ENCODE measurements at regions not wholly inside any gene's neighbourhood (a gene's known extent, or its start where the extent isn't known, plus 50 kb on each side); places are given as distances from the start of the nearest gene placed in this dataset.

DNA sequence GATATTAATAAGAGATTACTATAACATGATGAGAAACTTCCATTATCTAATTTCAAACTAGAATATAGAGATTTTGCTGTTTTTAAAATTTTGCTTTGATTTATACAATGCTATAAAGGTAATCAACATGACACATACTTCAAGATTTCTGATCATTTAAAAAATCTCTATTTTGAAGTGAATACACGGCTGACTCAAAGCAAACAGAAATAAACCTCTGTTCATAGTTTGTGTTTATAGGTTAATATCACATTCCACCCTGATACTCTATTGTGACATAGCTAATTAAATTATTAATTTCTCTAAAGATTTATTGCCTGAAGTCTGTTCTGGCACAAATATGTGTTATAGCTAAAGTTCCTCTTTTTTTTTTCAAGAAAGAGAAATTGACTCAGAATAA, 349.2 kb downstream of the TLL1 start:
- no peak overlapping the region for H3K4me3 ChIP-seq (ENCODE audit: control insufficient read depth, low read depth, low read length)
- DNase-seq (ENCODE audit: low read depth), result no peak
- TF ChIP-seq, protein P1, sequence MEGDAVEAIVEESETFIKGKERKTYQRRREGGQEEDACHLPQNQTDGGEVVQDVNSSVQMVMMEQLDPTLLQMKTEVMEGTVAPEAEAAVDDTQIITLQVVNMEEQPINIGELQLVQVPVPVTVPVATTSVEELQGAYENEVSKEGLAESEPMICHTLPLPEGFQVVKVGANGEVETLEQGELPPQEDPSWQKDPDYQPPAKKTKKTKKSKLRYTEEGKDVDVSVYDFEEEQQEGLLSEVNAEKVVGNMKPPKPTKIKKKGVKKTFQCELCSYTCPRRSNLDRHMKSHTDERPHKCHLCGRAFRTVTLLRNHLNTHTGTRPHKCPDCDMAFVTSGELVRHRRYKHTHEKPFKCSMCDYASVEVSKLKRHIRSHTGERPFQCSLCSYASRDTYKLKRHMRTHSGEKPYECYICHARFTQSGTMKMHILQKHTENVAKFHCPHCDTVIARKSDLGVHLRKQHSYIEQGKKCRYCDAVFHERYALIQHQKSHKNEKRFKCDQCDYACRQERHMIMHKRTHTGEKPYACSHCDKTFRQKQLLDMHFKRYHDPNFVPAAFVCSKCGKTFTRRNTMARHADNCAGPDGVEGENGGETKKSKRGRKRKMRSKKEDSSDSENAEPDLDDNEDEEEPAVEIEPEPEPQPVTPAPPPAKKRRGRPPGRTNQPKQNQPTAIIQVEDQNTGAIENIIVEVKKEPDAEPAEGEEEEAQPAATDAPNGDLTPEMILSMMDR (IDR thresholded peaks at IDR 0.05; ENCODE audit: control insufficient read depth, insufficient read depth, low read depth, low read length, missing control alignments), result no peak

DNA sequence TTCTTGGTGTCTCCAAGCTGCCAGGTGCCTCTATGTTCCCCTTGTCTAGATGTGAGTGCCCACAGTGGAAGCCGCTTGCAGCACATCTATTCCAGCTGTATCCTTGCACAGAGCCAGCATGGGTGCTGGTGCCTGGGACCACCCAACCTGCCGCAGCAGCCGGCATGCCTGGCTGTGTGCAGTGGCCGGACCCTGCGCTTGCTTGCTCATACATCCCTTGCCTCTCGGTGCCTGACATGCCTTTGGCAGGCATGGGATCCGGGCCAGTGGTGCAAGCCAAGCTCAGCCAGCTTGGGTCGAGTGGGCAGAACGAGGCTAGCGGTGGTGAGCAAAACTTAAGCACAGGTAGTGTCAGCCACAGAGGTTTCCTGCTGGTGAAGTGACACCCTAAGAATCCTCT, 355.1 kb downstream of the TLL1 start:
- no peak overlapping the region for H3K4me3 ChIP-seq (ENCODE audit: control insufficient read depth, low read depth, low read length)
- no peak for DNase-seq (ENCODE audit: low read depth)
- TF ChIP-seq, protein P1 (IDR thresholded peaks at IDR 0.05; ENCODE audit: control insufficient read depth, insufficient read depth, low read depth, low read length, missing control alignments), result no peak

DNA sequence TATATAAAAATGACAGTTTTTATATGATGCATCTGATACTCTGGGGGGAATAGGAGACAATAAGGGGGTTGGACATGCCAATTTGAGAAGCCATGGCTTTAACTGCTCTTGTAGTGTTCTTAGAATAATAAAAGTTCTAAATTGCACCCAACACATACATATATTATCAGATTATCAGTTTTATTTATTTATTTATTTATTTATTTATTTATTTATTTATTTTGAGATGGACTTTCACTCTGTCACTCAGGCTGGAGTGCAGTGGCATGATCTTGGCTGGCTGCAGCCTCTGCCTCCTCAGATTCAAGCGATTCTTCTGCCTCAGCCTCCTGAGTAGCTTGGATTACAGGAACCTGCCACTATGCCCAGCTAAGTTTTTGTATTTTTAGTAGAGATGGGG, 356.8 kb downstream of the TLL1 start:
- TF ChIP-seq, protein P1 (IDR thresholded peaks at IDR 0.05; ENCODE audit: control insufficient read depth, insufficient read depth, low read depth, low read length, missing control alignments), result no peak
- no peak for DNase-seq (ENCODE audit: low read depth)
- no peak overlapping the region for H3K4me3 ChIP-seq (ENCODE audit: control insufficient read depth, low read depth, low read length)

DNA sequence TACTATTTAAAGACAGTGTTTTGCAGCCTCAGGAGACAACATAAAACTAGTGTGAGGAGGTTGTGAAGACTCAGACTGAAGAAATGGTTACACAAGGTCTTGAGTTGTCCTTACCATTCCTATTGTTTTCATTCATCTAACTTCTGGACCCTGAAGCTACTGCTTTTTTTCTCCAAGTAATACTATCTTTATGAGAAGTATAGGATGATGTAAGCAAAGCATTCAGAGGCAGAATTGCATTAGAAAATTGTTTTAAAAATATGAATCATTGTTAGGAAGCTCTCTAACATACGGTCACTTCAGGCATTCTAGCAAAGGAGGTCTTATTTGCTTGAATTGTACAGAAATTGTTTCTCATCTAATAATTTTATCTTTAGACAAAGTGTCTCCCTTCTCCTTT, 357.8 kb downstream of the TLL1 start:
- no peak overlapping the region for H3K4me3 ChIP-seq (ENCODE audit: control insufficient read depth, low read depth, low read length)
- TF ChIP-seq, protein P1 (IDR thresholded peaks at IDR 0.05; ENCODE audit: control insufficient read depth, insufficient read depth, low read depth, low read length, missing control alignments), result no peak
- DNase-seq (ENCODE audit: low read depth), result no peak

DNA sequence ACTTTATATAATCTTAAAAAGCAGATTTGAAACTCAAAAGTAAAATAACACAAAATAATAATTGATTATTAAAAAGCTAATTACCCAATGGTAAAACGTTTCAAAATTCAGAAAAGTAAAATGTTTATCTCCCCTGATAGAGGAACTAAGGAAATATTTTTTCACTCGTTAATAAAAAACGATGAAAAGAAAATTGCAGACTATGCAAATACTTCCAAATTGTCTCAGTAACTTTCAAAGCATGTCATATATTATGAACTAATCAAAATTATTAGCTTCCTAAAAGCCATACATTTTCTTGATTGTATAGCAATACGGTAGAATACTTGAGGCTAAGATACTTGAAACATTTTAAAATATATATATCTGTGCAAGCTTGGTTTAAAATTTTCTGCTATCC, 366.3 kb downstream of the TLL1 start:
- H3K4me3 ChIP-seq (ENCODE audit: control insufficient read depth, low read depth, low read length), result no peak overlapping the region
- TF ChIP-seq, protein P1 (IDR thresholded peaks at IDR 0.05; ENCODE audit: control insufficient read depth, insufficient read depth, low read depth, low read length, missing control alignments), result no peak
- DNase-seq (ENCODE audit: low read depth), result no peak

DNA sequence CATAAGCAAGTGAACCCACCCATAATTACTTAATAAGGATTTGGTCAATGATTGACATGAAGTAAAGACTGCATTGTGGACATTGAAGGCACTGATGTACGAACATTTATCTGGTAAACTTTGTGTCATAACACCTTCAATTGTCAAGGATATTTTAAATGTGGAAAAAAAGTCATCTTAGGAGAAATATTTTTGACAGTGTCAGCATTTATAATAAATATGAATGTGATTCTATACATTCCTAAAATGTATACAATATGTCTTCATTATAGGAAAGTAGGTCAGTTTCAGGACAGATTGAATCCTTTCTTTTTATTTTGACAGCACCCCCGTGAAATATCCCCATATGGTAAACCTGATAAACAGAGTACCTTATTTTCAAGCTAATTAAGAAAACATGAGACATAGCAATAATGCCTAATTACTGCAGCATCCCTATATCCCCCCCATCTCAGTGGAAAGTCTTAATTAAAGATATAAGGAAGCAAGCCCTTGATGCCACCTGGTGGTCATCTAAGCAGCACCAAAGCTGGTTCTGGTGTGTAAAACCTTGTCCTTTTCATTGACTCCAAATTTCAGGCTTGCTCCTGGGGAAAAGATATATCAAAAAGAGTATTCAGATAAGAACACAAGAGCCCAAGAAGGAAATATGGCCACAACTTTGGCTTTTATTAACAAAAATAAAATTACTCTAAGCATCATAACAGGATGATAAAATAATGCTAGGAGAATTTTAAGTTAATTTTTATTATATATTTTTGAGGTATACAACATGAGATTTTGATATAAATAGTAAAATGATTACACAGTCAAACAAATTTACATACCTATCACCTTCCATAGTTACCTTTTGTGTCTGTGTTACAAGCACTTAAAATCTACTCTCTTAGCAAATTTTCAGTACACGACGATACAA, 379.7 kb downstream of the TLL1 start:
- H3K4me3 ChIP-seq (ENCODE audit: control insufficient read depth, low read depth, low read length), result no peak overlapping the region
- DNase-seq (ENCODE audit: low read depth), result no peak
- TF ChIP-seq, protein P1 (IDR thresholded peaks at IDR 0.05; ENCODE audit: control insufficient read depth, insufficient read depth, low read depth, low read length, missing control alignments), result peak; percentile 34
